ENCODE measurements at regions not wholly inside any gene's neighbourhood (a gene's known extent, or its start where the extent isn't known, plus 50 kb on each side); places are given as distances from the start of the nearest gene placed in this dataset.

DNA sequence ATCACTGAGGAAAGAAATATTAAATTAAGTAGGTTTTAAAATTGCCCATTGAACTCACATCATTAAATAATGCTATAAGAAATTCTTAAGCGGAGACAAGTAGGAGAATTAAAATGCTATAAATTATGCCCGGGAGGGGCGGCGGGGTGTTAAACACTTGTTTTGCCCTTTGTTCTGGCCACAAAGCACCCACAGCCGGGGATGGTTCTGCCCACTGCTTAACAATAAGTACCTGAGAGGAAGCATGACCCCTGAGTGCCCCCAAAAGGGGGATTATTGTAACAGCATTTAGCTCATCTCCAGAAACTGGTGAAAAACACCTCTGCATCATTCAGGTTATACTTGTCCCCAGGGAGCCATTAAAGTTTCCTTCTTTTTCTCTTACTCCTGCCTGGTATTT, 332.7 kb upstream of the POU3F3 start:
- TF ChIP-seq GATA2 (IDR thresholded peaks at IDR 0.05; ENCODE audit: low read depth, low read length) (no peak), GATA3 (IDR thresholded peaks at IDR 0.05; ENCODE audit: low read depth, low read length) (no peak)

DNA sequence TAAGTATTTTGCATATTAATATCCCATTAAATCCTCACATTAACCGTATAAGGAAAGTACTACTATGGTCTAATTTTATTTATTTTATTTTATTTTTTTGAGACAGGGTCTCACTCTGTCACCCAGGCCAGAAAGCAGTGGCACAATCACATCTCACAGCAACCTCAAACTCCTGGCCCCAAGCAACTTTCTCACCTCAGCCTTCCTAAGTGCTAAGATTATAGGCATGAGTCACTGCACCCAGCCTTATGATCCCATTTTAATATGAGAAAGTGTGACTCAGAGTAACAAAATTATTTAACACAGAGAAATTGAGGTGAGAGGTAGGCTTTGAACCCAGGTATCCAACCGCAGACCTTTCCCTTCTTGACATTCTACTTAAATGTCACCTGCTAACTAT, 330.0 kb upstream of the POU3F3 start:
- TF ChIP-seq GATA2 (IDR thresholded peaks at IDR 0.05; ENCODE audit: low read depth, low read length) = no peak
- TF ChIP-seq GATA3 (IDR thresholded peaks at IDR 0.05; ENCODE audit: low read depth, low read length) = no peak

DNA sequence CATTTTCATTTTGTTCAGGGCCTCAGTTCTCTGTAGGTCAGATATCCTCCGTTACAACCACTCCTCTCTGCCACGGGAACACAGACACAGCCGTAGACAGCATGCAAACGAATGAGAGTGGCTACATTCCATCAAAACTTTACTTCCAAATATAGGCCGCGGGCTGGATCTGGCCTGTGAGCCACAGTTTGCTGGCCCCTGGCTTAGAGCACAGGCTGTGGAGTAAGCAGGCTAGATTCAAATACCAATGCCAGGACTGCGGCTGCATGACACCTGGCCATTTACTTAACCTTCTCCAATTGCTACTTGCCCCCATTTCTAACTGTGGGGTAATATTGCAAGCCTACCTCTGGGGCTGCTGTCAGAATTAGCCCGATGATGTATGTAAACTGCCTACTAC, 325.8 kb upstream of the POU3F3 start:
- TF ChIP-seq GATA2 (IDR thresholded peaks at IDR 0.05; ENCODE audit: low read depth, low read length) = no peak
- no peak for TF ChIP-seq GATA3 (IDR thresholded peaks at IDR 0.05; ENCODE audit: low read depth, low read length)

DNA sequence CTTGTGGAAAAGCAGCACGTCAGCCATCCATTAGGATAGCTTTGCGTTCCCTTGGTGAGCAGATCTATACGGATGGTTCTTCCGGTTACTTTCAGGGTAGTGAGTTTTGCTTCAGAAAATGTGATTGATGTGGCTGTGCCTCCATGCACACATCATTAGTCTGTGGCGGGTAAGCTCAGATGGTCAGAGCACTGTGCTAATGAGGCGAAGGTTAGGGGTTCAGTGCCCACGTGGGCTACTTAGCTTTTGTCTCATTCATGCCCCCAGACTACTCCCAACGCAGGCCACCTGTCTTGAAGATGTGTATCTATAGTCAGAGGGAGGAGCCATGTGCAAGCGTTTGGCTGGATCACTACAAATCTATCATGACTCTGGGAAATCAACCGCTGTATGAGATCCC, 322.8 kb upstream of the POU3F3 start:
- TF ChIP-seq GATA3 (IDR thresholded peaks at IDR 0.05; ENCODE audit: low read depth, low read length) = no peak
- no peak for TF ChIP-seq GATA2 (IDR thresholded peaks at IDR 0.05; ENCODE audit: low read depth, low read length)

DNA sequence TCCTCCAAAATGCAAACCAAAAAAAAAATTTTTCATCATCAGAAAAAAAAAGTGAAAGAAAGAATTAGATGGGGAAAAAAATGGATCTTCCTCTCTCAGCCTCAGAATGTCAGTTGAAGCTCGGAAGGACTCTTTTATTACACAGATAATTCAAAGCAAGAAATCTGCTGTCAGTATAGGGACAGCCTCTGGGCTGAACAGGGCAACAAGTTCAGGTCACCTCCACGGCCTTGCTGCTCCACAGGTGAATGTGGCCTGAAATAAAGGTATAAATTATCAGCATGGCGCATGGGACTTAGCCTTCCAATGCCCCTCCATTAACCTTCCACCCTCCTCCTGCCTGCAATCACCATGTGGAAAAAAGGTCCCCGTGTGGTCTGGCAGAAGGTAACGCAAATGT, 316.8 kb upstream of the POU3F3 start:
- TF ChIP-seq GATA3 (IDR thresholded peaks at IDR 0.05; ENCODE audit: low read depth, low read length) (no peak), GATA2 (IDR thresholded peaks at IDR 0.05; ENCODE audit: low read depth, low read length) (no peak)

DNA sequence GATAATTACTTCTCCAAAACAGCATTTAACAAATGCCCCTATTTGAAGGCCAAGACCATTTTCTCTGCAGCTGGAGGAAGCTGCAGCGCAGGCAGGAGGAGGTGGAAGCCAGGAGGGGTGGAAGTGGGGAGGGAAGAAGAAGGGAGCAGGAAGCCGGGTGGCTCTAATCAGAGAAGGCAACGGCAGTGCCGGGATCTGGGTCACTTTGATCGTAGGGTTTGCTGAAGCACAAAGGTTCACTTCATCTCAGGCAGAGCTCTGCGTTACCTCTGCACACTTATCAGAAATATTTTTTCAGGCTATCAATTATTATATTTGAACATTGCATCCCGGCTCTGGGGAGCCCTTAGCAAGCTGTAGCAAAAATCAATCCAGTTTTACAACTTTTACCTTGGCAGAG, 315.8 kb upstream of the POU3F3 start:
- TF ChIP-seq GATA2 (IDR thresholded peaks at IDR 0.05; ENCODE audit: low read depth, low read length) (no peak), GATA3 (IDR thresholded peaks at IDR 0.05; ENCODE audit: low read depth, low read length) (no peak)

DNA sequence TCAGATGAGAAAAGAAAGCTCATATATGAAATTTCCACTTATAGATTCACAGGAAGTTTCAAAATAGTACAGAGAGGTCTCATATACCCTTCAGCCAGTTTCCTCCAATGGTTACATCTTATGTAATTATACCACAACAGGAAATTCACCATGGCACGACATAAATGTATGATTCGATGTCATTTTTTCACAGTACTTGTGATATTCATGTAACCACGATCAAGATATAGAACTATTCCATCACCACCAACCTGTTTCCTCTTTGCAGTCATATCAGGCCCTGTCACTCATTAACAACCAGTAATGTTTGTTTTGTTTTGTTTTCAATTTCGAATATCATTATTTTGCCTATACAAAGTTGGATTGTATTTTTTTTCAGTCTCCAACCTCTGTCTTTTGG, 314.3 kb upstream of the POU3F3 start:
- TF ChIP-seq GATA3 (IDR thresholded peaks at IDR 0.05; ENCODE audit: low read depth, low read length) (no peak), GATA2 (IDR thresholded peaks at IDR 0.05; ENCODE audit: low read depth, low read length) (no peak)

DNA sequence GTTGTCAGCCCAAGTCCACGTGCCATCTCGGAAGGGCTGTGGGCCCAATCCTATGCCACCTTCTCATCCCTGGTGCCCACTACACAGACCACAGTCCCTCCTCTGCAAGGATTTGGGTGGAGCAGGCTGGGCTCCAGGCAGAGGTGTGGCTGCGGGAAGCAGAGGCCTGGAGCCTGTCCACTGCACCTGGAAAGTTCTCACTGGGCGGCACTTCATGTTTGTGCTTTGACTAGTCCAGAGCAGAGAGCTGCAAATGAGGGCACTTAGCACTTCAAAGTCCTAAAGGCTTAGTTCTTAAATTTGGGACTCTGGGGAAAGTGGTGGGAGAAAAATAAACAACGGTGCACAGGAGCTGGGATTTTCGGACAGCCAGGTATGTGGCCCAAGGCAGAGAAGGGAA, 308.9 kb upstream of the POU3F3 start:
- TF ChIP-seq GATA2 (IDR thresholded peaks at IDR 0.05; ENCODE audit: low read depth, low read length) = no peak
- TF ChIP-seq GATA3 (IDR thresholded peaks at IDR 0.05; ENCODE audit: low read depth, low read length) = no peak

DNA sequence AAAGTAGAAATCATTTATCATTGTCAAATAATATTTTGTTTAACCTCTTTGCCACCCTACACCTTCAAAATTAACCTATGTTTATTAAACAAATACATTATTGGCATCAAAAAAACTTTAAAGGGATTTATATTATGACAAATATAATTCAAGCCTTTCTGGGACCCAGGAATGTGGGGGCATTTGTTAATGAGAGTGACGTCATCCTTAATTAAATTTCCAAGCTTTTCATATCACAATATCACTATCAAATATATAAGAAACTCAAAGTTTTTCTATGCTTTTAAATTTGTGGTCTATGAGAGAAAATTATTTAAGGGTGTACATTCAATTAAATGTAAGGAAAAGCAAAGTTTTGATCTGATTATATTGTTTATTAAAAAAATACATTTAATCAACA, 307.4 kb upstream of the POU3F3 start:
- no peak for TF ChIP-seq GATA3 (IDR thresholded peaks at IDR 0.05; ENCODE audit: low read depth, low read length)
- TF ChIP-seq GATA2 (IDR thresholded peaks at IDR 0.05; ENCODE audit: low read depth, low read length) = no peak

DNA sequence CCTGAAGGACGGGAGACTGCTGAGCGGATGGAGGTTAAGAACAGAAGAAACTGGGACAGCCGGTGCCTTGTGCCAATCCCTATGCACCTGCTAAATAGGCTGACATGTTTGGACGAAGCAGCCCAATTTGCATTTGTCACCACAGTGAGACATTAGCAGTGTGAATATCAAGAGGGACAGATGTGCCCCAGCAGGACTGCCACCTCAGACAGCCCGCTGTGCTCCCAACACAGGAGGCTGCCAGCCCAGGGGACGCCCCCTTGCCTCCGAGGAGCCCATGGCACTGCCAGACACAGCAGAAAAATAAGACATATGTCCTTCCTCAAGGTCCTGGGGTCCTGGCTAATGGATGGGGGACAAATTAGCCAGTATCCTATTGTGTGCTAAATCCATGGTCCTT, 306.7 kb upstream of the POU3F3 start:
- TF ChIP-seq GATA3 (IDR thresholded peaks at IDR 0.05; ENCODE audit: low read depth, low read length) (no peak), GATA2 (IDR thresholded peaks at IDR 0.05; ENCODE audit: low read depth, low read length) (no peak)

DNA sequence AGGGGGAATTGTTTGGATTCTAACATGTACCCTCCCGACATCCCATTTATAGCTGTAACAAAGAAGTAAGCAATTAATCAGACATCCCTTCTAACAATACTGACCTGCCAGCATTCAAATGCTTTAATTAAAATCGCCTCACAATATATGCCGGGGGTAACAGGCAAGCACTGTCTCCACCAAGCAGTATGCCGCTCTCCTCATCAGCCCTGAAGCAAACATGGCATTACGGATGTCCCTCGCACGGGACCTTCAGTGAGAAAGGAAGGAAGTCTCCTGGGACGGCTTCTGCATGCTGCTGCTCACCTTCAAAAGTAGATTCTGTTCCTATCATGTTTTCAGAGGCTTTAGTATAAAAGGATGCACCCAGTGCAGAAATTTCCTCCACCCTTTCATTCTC, 292.7 kb upstream of the POU3F3 start:
- no peak for TF ChIP-seq GATA2 (IDR thresholded peaks at IDR 0.05; ENCODE audit: low read depth, low read length)
- TF ChIP-seq GATA3 (IDR thresholded peaks at IDR 0.05; ENCODE audit: low read depth, low read length) = no peak

DNA sequence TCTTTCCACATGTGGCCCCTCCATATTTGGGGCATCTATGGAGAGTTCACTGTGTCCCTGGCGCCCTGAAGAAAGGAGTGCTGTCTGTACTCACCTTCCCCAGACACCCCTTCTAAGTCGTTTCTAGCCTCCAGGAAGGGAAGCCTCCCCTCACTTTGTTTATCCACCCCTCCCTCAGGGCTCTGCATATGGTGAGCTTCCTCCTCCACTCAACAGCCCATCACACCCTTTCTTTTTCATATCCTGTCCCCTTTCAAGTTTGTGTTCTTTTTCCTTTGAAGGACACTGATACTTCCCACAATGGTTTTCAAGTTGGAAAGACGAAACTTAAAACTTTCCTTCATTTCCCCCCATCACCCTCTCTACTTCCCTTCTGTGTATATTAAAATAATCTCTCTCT, 291.4 kb upstream of the POU3F3 start:
- TF ChIP-seq GATA3 (IDR thresholded peaks at IDR 0.05; ENCODE audit: low read depth, low read length) (no peak), GATA2 (IDR thresholded peaks at IDR 0.05; ENCODE audit: low read depth, low read length) (no peak)

DNA sequence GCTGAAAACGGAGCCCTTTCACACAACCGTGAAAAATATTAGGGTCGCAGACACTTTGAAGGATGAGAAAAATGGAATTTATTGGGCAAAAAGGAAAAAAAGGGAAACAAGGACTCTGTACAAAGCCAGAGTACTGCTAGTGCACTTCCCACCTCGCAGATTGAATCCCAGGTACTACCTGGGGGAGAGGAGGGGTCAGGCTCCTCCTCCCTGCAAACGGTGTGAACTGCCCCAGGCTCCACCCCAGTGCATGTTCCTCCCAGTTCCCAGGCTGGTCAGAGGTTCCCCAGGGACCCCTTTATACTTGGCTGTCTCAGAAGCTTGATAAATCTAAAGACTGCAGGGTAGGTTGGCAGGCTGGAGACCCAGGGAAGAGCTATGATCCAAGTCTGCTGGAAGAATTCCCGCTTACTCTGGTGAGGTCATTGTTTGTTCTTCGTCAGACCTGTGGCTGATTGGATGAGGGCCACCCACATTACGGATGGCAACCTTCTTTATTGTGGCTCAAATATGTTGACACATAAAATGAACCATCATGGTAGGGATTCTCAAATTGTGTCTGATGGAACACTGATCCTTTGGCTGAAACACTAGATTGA, 290.4 kb upstream of the POU3F3 start:
- TF ChIP-seq GATA2 (IDR thresholded peaks at IDR 0.05; ENCODE audit: low read depth, low read length) (no peak), GATA3 (IDR thresholded peaks at IDR 0.05; ENCODE audit: low read depth, low read length) (no peak)

DNA sequence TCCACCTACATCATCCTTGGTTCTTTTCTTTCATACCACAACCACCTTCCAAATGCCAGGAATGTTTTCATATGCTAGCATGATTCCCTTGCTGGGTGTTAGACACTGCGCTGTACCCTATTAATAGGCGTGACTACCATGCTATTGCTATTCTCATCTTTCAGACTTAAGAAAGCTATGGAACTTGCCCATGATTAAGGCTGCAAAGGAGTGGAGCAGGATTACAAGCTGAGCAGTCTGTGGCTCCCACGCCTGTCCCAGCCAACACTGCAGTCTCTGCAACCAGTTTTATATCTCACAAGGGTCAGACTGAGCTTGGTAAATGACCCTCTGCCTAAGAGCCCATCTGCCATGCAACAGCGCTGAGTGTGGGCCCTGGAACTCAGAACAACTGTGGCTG, 285.7 kb upstream of the POU3F3 start:
- no peak for TF ChIP-seq GATA2 (IDR thresholded peaks at IDR 0.05; ENCODE audit: low read depth, low read length)
- TF ChIP-seq GATA3 (IDR thresholded peaks at IDR 0.05; ENCODE audit: low read depth, low read length) = no peak

DNA sequence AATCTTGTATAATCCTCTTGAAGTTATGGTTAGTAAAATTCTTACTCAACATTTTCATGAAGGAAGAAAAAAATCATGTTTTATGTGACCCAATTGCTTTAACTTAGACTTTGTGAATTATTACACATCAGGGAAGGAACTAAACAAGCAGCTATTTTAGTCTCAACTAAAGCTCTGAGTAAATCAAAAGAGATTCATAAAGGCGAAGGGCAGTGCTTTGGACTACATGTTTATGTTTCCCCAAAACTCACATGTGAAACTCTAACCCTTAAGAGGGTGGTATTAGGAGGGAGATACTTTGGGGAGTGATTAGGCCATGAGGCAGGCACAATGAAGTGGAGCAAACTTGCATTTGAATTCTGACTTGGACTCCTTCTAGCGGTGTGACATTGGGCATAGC, 283.7 kb upstream of the POU3F3 start:
- TF ChIP-seq GATA3 (IDR thresholded peaks at IDR 0.05; ENCODE audit: low read depth, low read length) (no peak), GATA2 (IDR thresholded peaks at IDR 0.05; ENCODE audit: low read depth, low read length) (no peak)

DNA sequence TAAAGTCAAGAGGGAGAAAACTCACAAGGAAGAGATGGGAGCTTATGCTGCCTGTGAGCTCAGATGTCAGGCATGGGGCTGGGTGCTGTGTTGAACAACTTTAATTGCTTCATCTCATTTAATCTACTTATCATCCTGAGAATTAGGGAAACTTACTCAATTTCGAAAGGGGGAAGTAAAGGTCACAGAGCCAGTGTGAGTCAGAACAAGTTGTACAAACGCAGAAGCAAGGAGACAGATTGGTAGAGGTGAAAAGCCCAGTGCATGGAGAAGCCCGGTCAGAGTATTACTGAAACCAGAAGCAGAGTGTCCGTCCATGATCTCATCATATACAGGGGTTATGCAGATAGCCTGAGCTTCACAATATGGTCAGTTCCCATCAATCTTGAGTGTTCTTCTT, 281.1 kb upstream of the POU3F3 start:
- TF ChIP-seq GATA2 (IDR thresholded peaks at IDR 0.05; ENCODE audit: low read depth, low read length) (no peak), GATA3 (IDR thresholded peaks at IDR 0.05; ENCODE audit: low read depth, low read length) (no peak)
